ENCODE measurements at regions not wholly inside any gene's neighbourhood (a gene's known extent, or its start where the extent isn't known, plus 50 kb on each side); places are given as distances from the start of the nearest gene placed in this dataset.

GRCh38 chrX:150165776-150166610 is 197.1 kb upstream of the MAMLD1 start:
- TF ChIP-seq REST (IDR thresholded peaks at IDR 0.05; ENCODE audit: insufficient replicate concordance, low read depth) (no peak), GABPA (IDR thresholded peaks at IDR 0.05; ENCODE audit: low read depth) (no peak)
